ENCODE measurements at regions not wholly inside any gene's neighbourhood (a gene's known extent, or its start where the extent isn't known, plus 50 kb on each side); places are given as distances from the start of the nearest gene placed in this dataset.

GRCh38 chr14:46482200-46482599 is 169.4 kb downstream of the RPL10L start (continued):
- no peak for TF ChIP-seq FOXM1 (IDR thresholded peaks at IDR 0.05; ENCODE audit: low read depth)

GRCh38 chr14:46480817-46481216 is 170.8 kb downstream of the RPL10L start:
- DNase-seq, result no peak
- Histone ChIP-seq H3F3A (replicated peaks; ENCODE audit: insufficient read depth) (no peaks in the 10 kb centered on the region), H3K36me3 (replicated peaks in 1 of 2; ENCODE audit: control insufficient read depth in 1 of 2, insufficient read depth in 2 of 2, low read length in 1 of 2) (no peaks in the 10 kb centered on the region), H3K79me2 (ENCODE audit: insufficient read depth) (no peaks in the 10 kb centered on the region), H3K9me2 (no peaks in the 10 kb centered on the region), H3K9ac (no peak overlapping the region), H3K27ac (ENCODE audit: low read depth in 2 of 2, low read length in 1 of 2) (no peak overlapping the region), H3K27me3 (ENCODE audit: insufficient read depth) (no peaks in the 10 kb centered on the region), H3K4me3 (ENCODE audit: low read depth in 2 of 2, low read length in 1 of 2) (no peak overlapping the region), H3K9me3 (no peaks in the 10 kb centered on the region), H4K20me1 (ENCODE audit: insufficient read depth) (no peaks in the 10 kb centered on the region), H3K4me2 (no peak overlapping the region), H2AFZ (ENCODE audit: low read depth) (no peak overlapping the region), H3K4me1 (ENCODE audit: control insufficient read depth in 1 of 2, insufficient read depth in 2 of 2, low read depth in 1 of 2, low read length in 1 of 2) (no peaks in the 10 kb centered on the region)
- TF ChIP-seq TEAD4 (IDR thresholded peaks at IDR 0.05; ENCODE audit: borderline replicate concordance, insufficient read depth) (no peak), CHD2 (IDR thresholded peaks at IDR 0.05; ENCODE audit: low read length, partially characterized antibody) (no peak), SIN3A (IDR thresholded peaks at IDR 0.05; ENCODE audit: borderline replicate concordance, low read depth, low read length) (no peak)
- TF ChIP-seq, protein P1, sequence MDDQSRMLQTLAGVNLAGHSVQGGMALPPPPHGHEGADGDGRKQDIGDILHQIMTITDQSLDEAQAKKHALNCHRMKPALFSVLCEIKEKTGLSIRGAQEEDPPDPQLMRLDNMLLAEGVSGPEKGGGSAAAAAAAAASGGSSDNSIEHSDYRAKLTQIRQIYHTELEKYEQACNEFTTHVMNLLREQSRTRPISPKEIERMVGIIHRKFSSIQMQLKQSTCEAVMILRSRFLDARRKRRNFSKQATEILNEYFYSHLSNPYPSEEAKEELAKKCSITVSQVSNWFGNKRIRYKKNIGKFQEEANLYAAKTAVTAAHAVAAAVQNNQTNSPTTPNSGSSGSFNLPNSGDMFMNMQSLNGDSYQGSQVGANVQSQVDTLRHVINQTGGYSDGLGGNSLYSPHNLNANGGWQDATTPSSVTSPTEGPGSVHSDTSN (IDR thresholded peaks at IDR 0.05), result no peak
- CTCF ChIA-PET, result no interaction called here
- 6% methylated on average over 3 of the region's 3 CpGs for WGBS (ENCODE audit: low lambda C conversion rate)
- POLR2A ChIA-PET, result no interaction called here

DNA sequence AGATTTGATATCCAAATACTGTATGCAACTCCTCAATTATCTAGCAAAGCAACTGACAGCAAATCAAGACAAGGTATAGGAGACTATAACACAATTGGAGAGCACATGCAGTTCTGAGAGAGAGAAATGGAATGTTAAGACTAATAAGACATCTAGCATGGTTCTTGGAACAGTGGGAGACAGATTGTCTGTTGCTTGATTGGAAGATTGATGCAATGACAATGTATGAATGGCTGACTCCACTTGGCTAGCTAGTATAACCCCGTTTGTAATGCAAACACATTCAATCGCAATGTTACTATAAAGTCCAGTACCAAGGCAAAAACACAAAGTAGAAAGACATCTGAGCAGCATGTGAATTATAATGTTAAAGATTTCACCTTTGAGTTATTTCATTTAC is 179.3 kb downstream of the RPL10L start:
- no peaks in the 10 kb centered on the region for H3K9me2 ChIP-seq
- H3K27me3 ChIP-seq (ENCODE audit: insufficient read depth), result no peaks in the 10 kb centered on the region
- no peak overlapping the region for H3K27ac ChIP-seq (ENCODE audit: low read depth in 2 of 2, low read length in 1 of 2)
- H3F3A ChIP-seq (replicated peaks; ENCODE audit: insufficient read depth), result no peaks in the 10 kb centered on the region
- POLR2A ChIA-PET, result no interaction called here
- WGBS (ENCODE audit: low lambda C conversion rate), result 0% methylated on average over 2 of the region's 2 CpGs
- H3K4me2 ChIP-seq, result no peak overlapping the region
- H3K9me3 ChIP-seq, result no peaks in the 10 kb centered on the region
- CTCF ChIA-PET, result no interaction called here
- H3K4me1 ChIP-seq (ENCODE audit: control insufficient read depth in 1 of 2, insufficient read depth in 2 of 2, low read depth in 1 of 2, low read length in 1 of 2), result no peaks in the 10 kb centered on the region
- H2AFZ ChIP-seq (ENCODE audit: low read depth), result no peak overlapping the region
- H3K79me2 ChIP-seq (ENCODE audit: insufficient read depth), result no peaks in the 10 kb centered on the region
- H4K20me1 ChIP-seq (ENCODE audit: insufficient read depth), result no peaks in the 10 kb centered on the region
- H3K36me3 ChIP-seq (replicated peaks in 1 of 2; ENCODE audit: control insufficient read depth in 1 of 2, insufficient read depth in 2 of 2, low read length in 1 of 2), result no peaks in the 10 kb centered on the region
- no peak overlapping the region for H3K9ac ChIP-seq
- DNase-seq, result no peak
- no peak overlapping the region for H3K4me3 ChIP-seq (ENCODE audit: low read depth in 2 of 2, low read length in 1 of 2)
- TF ChIP-seq ELF1 (IDR thresholded peaks at IDR 0.05), result no peak
- no peak for TF ChIP-seq RCOR1 (IDR thresholded peaks at IDR 0.05; ENCODE audit: low read length)
- TF ChIP-seq CHD2 (IDR thresholded peaks at IDR 0.05; ENCODE audit: low read length, partially characterized antibody), result no peak
- TF ChIP-seq, protein P2, sequence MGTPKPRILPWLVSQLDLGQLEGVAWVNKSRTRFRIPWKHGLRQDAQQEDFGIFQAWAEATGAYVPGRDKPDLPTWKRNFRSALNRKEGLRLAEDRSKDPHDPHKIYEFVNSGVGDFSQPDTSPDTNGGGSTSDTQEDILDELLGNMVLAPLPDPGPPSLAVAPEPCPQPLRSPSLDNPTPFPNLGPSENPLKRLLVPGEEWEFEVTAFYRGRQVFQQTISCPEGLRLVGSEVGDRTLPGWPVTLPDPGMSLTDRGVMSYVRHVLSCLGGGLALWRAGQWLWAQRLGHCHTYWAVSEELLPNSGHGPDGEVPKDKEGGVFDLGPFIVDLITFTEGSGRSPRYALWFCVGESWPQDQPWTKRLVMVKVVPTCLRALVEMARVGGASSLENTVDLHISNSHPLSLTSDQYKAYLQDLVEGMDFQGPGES (IDR thresholded peaks at IDR 0.05; ENCODE audit: low read depth, low read length), result no peak
- TF ChIP-seq SIN3A (IDR thresholded peaks at IDR 0.05; ENCODE audit: borderline replicate concordance, low read depth, low read length), result no peak
- TF ChIP-seq TCF12 (IDR thresholded peaks at IDR 0.05), result no peak
- TF ChIP-seq EZH2phosphoT487 (IDR thresholded peaks at IDR 0.05; ENCODE audit: borderline replicate concordance, low read depth), result no peak
- TF ChIP-seq EP300 (IDR thresholded peaks at IDR 0.05; ENCODE audit: borderline replicate concordance in 1 of 2, low read depth in 1 of 2, low read length in 1 of 2), result no peak
- TF ChIP-seq GATA2 (CRISPR knock-in tag; IDR thresholded peaks at IDR 0.05), result no peak
- TF ChIP-seq, protein P3, sequence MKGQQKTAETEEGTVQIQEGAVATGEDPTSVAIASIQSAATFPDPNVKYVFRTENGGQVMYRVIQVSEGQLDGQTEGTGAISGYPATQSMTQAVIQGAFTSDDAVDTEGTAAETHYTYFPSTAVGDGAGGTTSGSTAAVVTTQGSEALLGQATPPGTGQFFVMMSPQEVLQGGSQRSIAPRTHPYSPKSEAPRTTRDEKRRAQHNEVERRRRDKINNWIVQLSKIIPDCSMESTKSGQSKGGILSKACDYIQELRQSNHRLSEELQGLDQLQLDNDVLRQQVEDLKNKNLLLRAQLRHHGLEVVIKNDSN (IDR thresholded peaks at IDR 0.05; ENCODE audit: borderline replicate concordance, low read depth), result no peak
- TF ChIP-seq, protein P1 (IDR thresholded peaks at IDR 0.05), result no peak
- no peak for TF ChIP-seq RAD21 (IDR thresholded peaks at IDR 0.05; ENCODE audit: low read length)
- TF ChIP-seq JUND (IDR thresholded peaks at IDR 0.05), result no peak
- TF ChIP-seq SMC3 (IDR thresholded peaks at IDR 0.05; ENCODE audit: low read depth, low read length), result no peak
- TF ChIP-seq REST (IDR thresholded peaks at IDR 0.05; ENCODE audit: low read depth, low read length), result no peak

Data from SK-N-SH (cell line).